ENCODE measurements at regions not wholly inside any gene's neighbourhood (a gene's known extent, or its start where the extent isn't known, plus 50 kb on each side); places are given as distances from the start of the nearest gene placed in this dataset.

DNA sequence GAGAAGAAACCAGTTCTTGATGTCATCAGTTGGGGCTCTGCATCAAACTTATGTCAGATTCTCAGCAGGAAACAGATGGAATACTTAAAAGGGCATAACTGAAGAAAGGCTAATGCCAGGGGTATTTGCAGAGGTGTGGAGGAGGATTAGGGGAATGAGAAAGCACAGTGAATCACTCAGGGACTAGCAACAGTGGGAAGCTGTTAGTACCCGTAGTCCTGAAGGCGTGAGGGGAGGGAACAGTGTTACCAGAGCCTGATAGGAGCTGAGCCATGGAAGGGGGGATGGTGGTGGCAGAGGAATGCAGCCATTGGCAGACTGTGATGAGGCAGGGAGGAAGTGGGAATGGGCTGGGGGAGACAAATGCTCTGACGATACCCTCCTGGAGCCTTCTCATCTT is 162.3 kb downstream of the UTP18 start:
- Histone ChIP-seq H3K4me3 (replicated peaks; ENCODE audit: insufficient read depth, low read length) (no peak overlapping the region), H3K27ac (replicated peaks) (no peak overlapping the region), H3K27me3 (ENCODE audit: insufficient read depth, poor library complexity, severe bottlenecking) (no peaks in the 10 kb centered on the region)
- TF ChIP-seq REST (IDR thresholded peaks at IDR 0.05; ENCODE audit: insufficient replicate concordance, low read depth) (no peak), CTCF (IDR thresholded peaks at IDR 0.05; ENCODE audit: insufficient read depth, low read length) (no peak), SPI1 (IDR thresholded peaks at IDR 0.05; ENCODE audit: borderline replicate concordance, low read depth) (no peak), POLR2AphosphoS5 (IDR thresholded peaks at IDR 0.05; ENCODE audit: low read depth) (no peak), GABPA (IDR thresholded peaks at IDR 0.05; ENCODE audit: low read depth) (no peak)
- DNase-seq (ENCODE audit: low read depth in 1 of 2, low spot score in 1 of 2) = no peak

DNA sequence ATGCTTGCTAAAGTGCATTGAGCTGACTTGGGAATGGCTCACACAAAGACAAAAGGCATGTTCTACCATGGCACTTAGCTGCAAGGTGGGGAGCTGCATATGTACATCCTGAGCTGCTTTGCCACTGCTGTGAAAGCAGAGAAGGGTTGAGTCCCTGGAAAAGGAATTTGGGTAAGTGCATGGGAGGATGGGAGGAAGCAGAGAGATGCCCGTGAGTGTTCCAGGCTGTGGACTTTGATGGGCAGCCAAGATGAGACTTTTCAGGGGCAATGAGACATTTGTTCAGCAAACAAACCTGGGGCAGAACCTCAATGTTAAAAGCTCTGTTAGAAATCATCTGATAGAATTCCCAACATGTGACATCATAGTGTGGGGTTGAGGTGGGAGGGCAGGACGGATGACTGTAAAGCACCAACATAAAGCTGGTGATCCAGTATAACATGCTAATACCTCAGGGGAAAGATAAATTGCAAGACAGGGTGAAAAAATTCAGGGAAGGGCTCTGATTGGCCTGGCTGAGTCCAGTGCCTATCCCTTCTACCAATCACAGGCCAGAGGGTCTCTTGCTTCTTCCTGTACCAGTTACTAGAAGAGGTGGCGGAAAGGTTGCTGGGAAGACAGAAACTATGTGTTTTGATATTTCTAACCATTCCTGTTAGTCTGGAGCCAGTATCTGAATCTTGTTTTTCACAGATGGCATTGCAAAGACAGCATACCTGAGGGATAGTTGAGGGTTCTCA is 163.2 kb downstream of the UTP18 start:
- no peak overlapping the region for H3K4me3 ChIP-seq (replicated peaks; ENCODE audit: insufficient read depth, low read length)
- DNase-seq (ENCODE audit: low read depth in 1 of 2, low spot score in 1 of 2) = no peak
- H3K27ac ChIP-seq (replicated peaks) = no peak overlapping the region
- TF ChIP-seq CTCF (IDR thresholded peaks at IDR 0.05; ENCODE audit: insufficient read depth, low read length) (no peak), REST (IDR thresholded peaks at IDR 0.05; ENCODE audit: insufficient replicate concordance, low read depth) (no peak), SPI1 (IDR thresholded peaks at IDR 0.05; ENCODE audit: borderline replicate concordance, low read depth) (no peak), POLR2AphosphoS5 (IDR thresholded peaks at IDR 0.05; ENCODE audit: low read depth) (no peak), GABPA (IDR thresholded peaks at IDR 0.05; ENCODE audit: low read depth) (no peak)
- no peaks in the 10 kb centered on the region for H3K27me3 ChIP-seq (ENCODE audit: insufficient read depth, poor library complexity, severe bottlenecking)

GRCh38 chr17:51425773-51426172 is 165.4 kb downstream of the UTP18 start:
- Histone ChIP-seq H3K4me3 (replicated peaks; ENCODE audit: insufficient read depth, low read length) (no peak overlapping the region), H3K27ac (replicated peaks) (no peak overlapping the region), H3K27me3 (ENCODE audit: insufficient read depth, poor library complexity, severe bottlenecking) (no peaks in the 10 kb centered on the region)
- TF ChIP-seq GABPA (IDR thresholded peaks at IDR 0.05; ENCODE audit: low read depth) = no peak
- TF ChIP-seq POLR2AphosphoS5 (IDR thresholded peaks at IDR 0.05; ENCODE audit: low read depth) = no peak
- no peak for TF ChIP-seq CTCF (IDR thresholded peaks at IDR 0.05; ENCODE audit: insufficient read depth, low read length)
- no peak for TF ChIP-seq SPI1 (IDR thresholded peaks at IDR 0.05; ENCODE audit: borderline replicate concordance, low read depth)
- TF ChIP-seq REST (IDR thresholded peaks at IDR 0.05; ENCODE audit: insufficient replicate concordance, low read depth) = no peak
- DNase-seq (ENCODE audit: low read depth in 1 of 2, low spot score in 1 of 2) = no peak
